ENCODE measurements at regions not wholly inside any gene's neighbourhood (a gene's known extent, or its start where the extent isn't known, plus 50 kb on each side); places are given as distances from the start of the nearest gene placed in this dataset.

DNA sequence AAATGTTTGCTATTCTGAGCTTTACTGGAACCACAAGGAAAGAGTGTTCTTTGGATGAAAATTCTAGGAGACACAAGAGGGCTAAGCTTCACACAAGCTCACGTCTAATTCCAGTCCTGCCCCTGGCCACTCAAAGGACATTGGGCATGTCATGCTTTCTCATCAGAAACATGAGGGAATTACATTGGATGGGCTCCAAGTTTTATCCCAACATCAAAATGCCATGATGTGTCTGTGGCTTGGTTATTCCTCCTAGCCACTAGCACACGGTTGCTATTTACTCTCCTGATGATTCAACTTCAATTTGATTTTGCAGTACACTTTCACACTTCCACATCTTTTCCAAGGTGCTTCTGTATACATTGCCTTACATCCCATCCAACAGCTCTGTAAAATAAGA is 149.6 kb upstream of the FAM9B start:
- TF ChIP-seq, protein P1, sequence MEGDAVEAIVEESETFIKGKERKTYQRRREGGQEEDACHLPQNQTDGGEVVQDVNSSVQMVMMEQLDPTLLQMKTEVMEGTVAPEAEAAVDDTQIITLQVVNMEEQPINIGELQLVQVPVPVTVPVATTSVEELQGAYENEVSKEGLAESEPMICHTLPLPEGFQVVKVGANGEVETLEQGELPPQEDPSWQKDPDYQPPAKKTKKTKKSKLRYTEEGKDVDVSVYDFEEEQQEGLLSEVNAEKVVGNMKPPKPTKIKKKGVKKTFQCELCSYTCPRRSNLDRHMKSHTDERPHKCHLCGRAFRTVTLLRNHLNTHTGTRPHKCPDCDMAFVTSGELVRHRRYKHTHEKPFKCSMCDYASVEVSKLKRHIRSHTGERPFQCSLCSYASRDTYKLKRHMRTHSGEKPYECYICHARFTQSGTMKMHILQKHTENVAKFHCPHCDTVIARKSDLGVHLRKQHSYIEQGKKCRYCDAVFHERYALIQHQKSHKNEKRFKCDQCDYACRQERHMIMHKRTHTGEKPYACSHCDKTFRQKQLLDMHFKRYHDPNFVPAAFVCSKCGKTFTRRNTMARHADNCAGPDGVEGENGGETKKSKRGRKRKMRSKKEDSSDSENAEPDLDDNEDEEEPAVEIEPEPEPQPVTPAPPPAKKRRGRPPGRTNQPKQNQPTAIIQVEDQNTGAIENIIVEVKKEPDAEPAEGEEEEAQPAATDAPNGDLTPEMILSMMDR (IDR thresholded peaks at IDR 0.05) = no peak
- TF ChIP-seq EZH2 (IDR thresholded peaks at IDR 0.05; ENCODE audit: borderline replicate concordance, insufficient read depth, low read depth, low read length, poor library complexity, severe bottlenecking) = no peak

Data from B cell (primary cell).